Left forelimb (tissue), 1 donor: ENCODE measurements at regions not wholly inside any gene's neighbourhood (a gene's known extent, or its start where the extent isn't known, plus 50 kb on each side); places are given as distances from the start of the nearest gene placed in this dataset.

Source experiments
- DNase-seq: peaks from one replicate; pipeline ENCODE4 v3.0.0-alpha.2; 2018; ENCODE audit warnings: low spot score

GRCh38 chr1:4428711-4429110 lies 225.7 kb upstream of the AJAP1 start:
- no peak for DNase-seq

DNA sequence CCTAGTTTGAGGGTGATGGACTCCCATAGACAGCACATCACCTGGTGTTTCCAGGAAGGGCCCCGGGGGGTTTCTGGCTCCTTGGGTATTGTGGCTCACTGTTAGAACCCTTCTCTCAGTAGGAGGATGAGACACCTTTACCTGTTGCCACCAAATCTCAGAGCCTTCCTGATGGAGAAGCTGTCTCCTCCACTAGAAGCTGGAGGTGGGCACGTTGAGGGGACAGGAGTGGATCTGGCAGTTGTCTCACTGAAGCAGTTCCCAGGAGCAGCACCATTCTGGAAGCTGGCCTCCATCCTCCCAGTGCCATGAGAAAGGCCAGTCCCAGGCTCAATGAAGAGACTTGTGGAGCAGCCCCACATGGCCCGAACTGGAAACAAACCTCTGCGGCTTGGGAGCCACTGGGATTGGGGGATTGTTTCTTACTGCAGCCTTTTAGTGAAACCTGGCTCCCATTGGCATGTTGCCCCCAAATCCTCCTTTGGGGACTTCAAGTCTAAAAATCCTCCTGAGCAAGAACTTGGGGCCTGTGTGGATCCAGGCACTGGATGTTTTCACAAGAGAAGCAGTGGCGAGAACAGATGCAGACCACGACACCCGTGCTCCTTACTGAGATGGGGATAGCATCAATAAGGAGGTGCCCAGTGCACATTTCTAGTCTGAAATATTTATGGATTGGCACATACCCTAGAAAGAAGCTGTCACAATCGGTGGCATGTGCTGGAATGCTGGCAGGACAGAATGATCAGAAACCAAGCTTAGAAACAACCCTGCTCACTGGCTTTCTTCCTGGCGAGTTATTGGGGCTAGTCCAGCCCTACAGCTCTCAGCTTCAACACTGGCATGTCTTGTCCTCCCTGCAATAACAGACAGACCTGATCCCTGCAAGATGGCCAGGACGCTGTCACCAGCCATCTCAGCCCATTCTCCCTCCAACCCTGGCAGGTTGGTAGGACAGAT lies 223.7 kb upstream of the AJAP1 start:
- no peak for DNase-seq

DNA sequence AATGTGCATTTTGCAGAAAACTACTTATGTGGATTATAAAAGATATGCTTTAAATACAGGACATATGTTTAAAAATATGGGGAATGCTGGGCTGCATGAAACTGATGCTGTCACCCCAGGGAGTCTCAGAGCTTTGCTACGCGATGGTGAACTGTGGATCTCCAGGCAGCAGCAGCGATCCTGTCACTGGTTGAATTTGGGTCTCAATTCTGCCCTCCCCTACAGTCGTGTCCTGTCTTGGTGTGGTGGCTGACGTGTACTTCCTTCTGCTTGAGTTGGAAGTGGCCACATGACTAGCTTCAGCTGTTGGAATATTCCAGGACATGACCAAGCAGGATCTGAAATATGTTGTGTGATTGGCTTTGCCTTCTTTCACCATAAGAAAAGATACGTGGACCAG lies 222.9 kb upstream of the AJAP1 start:
- DNase-seq, result no peak

GRCh38 chr1:4433075-4433474 lies 221.3 kb upstream of the AJAP1 start:
- no peak for DNase-seq

DNA sequence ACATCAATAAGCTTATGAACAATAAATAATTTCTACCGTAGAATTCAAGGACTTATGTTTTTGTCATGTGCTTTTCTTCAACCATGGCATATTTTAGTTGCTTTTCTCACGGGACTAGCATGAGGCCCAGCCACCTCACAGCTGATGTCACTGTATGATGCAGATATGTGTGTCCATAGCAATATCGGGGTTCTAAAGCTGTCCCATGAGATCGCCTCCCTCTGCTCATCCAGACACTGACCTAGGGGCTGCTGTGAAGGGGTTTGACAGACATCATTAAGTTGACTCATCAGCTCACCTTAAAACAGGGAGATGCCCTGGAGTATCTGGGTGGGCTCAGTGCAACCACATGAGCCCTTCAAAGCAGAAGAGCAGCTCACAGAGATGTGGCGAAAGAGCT lies 210.3 kb upstream of the AJAP1 start:
- no peak for DNase-seq

- no peak for DNase-seq
These were observed 206.5 kb upstream of the AJAP1 start for GRCh38 chr1:4447778-4448420.

DNA sequence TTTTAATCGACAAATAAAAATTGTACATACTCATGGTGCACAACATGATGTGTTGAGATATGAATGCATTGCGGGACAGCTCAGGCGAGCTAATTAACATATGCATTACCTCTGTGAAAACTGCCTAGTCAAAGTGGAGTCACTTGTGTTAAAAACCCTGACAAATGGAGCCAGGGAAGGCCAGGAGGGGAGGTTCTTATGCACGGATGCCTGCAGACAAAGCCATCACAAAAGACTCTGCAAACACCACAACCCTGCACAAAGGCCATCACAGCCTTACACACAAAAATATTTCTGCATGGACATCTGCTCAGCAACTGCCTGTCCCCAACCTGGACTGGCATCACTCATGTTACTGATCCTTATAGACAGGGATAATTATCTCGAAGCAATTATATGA lies 204.4 kb upstream of the AJAP1 start:
- no peak for DNase-seq

GRCh38 chr1:4452701-4453100 lies 201.7 kb upstream of the AJAP1 start:
- no peak for DNase-seq

DNA sequence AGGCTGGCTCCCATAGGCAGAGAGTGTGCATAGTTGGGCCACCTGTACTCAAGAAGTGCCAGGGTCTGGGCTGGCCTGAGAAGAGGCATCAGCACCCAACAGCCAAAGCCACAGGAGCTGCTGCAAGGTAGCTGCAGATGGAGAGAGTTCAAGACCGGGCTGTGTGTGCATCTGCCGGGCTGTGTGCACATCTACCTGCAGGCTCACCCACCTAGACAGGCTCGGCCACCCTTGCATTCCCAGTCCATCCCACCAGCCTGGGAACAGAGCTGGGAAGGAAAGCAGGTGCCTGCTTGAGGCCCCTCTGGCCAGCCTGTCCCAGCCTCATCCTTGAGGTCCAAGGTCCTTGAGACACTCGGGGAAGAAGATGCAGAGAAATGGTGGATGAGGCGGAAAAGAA lies 194.4 kb upstream of the AJAP1 start:
- DNase-seq, result no peak

DNA sequence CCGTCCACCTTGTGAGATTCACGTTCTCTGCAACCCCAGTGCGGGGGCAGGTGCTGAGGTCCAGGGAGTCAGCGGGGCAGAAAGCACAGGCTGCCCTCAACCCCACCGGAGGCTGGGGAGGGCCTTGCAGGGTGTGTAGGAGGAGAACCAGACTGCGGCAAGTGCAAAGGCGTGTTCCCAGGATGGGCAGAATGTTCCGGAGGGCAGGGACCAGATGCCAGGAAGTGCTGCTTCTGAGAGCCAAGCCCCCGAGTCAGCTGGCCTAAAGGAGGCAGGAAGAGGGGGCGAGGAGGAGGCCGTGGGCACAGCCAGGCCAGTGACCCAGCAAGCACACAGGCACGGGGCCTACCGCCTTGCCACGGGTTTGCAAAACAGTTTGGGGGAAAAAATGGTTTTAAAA lies 193.8 kb upstream of the AJAP1 start:
- DNase-seq, result no peak

DNA sequence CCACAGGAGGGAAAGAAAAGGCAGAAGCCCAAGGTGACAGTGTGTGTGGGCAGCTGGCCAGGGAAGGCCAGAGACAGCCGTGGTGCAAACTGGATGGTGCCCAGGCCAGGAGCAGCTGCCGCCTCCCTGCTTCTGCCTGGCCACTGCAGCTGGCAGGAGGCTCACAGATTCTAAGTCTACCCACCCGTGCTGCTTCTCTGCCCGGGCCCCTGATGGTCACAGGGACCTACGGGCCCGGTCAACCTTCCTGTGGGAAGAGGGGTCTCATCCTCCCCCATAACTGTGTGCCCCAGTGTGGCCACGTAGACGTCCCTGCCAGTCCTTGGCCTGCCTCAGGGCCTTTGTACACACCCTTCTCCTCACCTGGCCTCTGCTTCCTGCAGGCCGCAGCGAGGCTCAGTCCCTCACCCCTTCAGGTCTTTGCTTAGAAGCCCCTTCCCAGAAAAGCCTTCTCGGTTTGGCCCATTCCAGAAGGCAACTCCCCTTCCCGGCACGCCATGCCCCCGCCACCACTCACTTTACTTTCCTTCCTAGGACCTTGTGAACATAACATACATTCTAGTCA lies 192.6 kb upstream of the AJAP1 start:
- DNase-seq, result no peak

GRCh38 chr1:4462831-4463484 lies 191.5 kb upstream of the AJAP1 start:
- no peak for DNase-seq

GRCh38 chr1:4463631-4464030 lies 190.8 kb upstream of the AJAP1 start:
- DNase-seq, result no peak

GRCh38 chr1:4464478-4464877 lies 189.9 kb upstream of the AJAP1 start:
- DNase-seq, result no peak

DNA sequence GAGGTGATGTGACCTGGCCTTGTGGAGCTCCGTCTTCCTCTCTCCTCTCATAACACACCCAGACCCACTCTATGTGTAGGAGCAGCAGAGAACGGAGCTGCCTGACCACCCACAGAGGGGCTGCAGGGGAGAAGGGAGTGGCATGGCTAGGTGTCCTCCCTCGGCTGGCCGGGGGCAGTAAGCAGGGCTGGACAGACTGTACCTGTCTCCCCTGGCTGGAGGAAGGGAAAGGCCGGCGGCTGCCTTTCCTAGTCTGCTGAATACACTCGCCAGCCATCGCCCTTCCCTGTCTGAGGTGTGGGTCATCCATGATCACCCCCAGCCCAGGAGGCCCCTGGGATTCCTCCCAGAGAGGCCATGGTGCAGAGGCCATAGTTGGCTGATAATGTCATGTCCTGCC lies 187.2 kb upstream of the AJAP1 start:
- no peak for DNase-seq

GRCh38 chr1:4468386-4468785 lies 186.0 kb upstream of the AJAP1 start:
- no peak for DNase-seq

DNA sequence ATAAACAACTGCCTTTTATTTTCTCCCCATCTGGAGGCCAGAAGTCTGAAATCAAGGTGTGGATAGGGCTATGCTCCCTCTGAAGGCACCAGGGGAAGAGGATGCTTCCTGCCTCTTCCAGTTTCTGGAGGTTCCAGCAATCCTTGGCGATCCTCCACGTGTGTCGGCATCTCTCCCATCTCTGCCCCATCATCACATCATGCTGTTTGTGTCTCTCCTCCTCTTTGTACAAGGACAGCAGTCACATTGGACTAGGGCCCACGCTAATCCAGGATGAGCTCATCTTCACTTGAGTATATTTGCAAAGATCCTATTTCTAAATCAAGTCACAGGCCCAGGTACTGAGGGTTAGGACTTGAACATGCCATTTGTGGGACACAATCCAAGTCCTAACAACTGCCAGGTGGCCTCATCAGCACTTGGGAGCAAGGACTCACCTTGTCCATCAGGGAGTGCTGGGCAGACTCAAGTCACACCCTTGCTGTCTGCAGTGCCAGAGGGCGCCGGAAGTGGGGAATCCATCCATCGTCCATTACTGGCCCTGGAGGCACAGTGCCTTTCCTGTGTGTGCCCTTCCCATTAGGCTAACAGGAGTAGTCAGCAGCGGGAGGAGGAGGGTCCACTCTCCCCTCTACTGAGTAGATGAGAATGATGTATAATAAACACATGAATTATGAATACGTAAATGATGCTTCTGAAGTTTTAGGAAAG lies 185.4 kb upstream of the AJAP1 start:
- DNase-seq, result no peak

DNA sequence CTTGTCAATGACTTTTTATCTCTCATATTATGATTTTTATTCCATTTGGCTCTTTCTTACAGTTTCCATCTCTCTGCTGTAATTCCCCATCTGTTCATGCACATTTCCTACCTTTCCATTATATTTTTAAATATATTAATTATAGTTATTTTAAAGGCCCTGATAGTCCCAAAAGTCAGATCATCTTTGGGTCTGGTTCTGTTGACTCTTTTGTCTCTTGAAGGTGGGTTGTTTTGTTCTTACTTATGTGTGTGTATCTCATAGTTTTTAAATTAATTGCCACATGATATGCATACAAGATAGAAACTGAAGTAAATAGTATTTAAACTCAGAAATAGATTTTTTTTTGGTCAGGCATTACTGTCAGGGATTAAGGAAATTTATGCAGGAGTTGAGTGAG lies 178.0 kb upstream of the AJAP1 start:
- no peak for DNase-seq

DNA sequence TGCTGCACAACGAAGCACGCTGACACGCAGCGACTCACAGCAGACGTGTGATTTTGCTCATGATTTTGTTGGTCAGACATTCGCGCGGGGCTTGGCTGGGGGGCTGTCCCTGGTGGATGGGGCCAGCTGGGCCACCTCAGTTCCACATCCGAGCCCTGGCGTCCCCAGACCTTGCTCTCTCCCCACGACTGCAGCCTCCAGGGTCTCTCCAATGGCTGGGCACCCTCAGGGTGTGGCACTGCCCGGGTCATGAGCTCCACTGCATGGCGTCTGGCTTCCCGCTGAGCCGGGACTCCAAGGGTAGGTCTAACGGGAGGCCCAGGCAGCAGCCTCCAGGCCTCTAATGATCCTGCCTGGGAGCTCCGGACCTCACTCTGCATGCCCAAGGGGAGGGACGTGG lies 173.0 kb upstream of the AJAP1 start:
- no peak for DNase-seq

DNA sequence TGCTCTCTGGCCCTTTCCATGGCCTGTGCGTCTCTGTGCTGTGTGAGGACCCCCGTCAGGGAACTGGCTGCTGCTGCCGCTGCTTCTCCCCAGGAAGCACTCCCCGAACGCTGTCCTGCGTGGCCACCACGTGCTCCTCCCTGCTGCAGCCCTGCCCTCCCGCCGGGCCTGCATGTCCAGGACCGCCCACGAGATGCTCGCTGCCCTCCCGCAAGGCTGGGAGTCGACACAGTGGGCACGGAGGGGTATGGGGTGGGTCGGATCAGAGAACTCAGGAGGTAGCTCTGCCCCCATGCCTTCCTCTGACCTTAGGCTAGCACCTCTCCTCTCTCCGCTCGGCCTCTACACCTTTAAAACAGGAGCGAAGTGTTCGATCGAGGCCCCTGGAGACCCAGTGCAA lies 171.9 kb upstream of the AJAP1 start:
- no peak for DNase-seq

GRCh38 chr1:4483021-4483625 lies 171.3 kb upstream of the AJAP1 start:
- no peak for DNase-seq

DNA sequence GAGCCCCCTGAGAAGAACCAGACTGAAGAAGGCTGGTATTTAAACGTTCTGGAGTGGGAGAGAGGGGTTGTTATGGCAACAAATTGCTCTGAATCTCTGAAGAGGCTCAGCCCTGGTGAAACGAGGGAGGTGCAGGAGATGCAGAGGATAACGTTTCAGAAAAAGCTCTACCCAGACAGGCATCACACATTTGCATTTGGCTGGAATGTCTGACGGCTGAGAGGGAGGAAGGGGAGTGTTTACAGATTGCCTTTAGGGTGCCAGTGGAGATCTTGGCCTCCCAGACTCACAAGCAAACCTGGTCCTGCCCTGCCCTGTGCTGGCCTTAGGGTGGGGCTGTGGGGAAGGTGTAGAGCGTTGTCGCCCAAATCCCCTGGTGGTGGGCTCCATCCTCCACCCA lies 169.0 kb upstream of the AJAP1 start:
- DNase-seq, result no peak
